Prostate gland (tissue), 2 donors: ENCODE measurements at regions not wholly inside any gene's neighbourhood (a gene's known extent, or its start where the extent isn't known, plus 50 kb on each side); places are given as distances from the start of the nearest gene placed in this dataset.
"Not testable (repeated sequence)": the region's sequence is repeated elsewhere in the genome, so short reads cannot be mapped to it uniquely, and the experiment has no call there.

ENCODE experiments used
- DNase-seq: peaks from one replicate; pipeline ENCODE4 v3.0.0-alpha.2; 2019; ENCODE audit warnings: low spot score
- H3K27ac ChIP-seq, 2 donors: fragments of 200-600 bp; sonication (generic); 2 replicates each; pipeline ENCODE4 v1.5.1; 2017 to 2019
- H3K27me3 ChIP-seq: fragments of 200-600 bp; sonication (generic); replicated peaks from 2 replicates; pipeline ENCODE4 v1.5.1; 2019; ENCODE audit not compliant: insufficient read depth
- H3K36me3 ChIP-seq, 2 donors: fragments of 200-600 bp; sonication (generic); 1 replicate in 1 of 2; 2 replicates in 1 of 2; pipeline versions ENCODE4 v1.5.1 to v1.8.1; 2017 to 2019
- H3K4me1 ChIP-seq: fragments of 200-600 bp; sonication (generic); replicated peaks from 2 replicates; pipeline ENCODE4 v1.5.1; 2019
- H3K4me3 ChIP-seq, 2 donors: fragments of 200-600 bp; sonication (generic); 2 replicates each; pipeline ENCODE4 v1.5.1; 2017 to 2019
- H3K9me3 ChIP-seq: fragments of 200-600 bp; sonication (generic); 2 replicates; pipeline ENCODE4 v1.5.1; 2017
- POLR2A ChIP-seq: fragments of 450-650 bp; IDR thresholded peaks from one replicate; pipeline ENCODE4 v1.6.1; 2016; ENCODE audit warnings: antibody characterized with exemption, mild to moderate bottlenecking
- POLR2AphosphoS5 ChIP-seq: sonication (generic); formaldehyde crosslinking; IDR thresholded peaks from one replicate; pipeline ENCODE4 v1.6.1; 2017; ENCODE audit warnings: antibody characterized with exemption
- WGBS: methylation state at CpG from one replicate; pipeline ENCODE4 v1.1.5; 2018; 5-methylcytosine and 5-hydroxymethylcytosine counted together
- intact Hi-C: fragments of 100-400 bp; cut with DNase I; formaldehyde crosslinking; loops from one replicate; pipeline ENCODE4 v1.14.2; 2022
- TF ChIP-seq, protein P1 (sequence below), 4 experiments: fragments of 200-600 bp in 2 of 4; fragments of 450-650 bp in 2 of 4; sonication (generic) in 2 of 4; IDR thresholded peaks; 1 replicate in 3 of 4; 2 replicates in 1 of 4; pipeline ENCODE4 v1.5.1; 2016 to 2019; ENCODE audit warnings: antibody characterized with exemption in 4 of 4, mild to moderate bottlenecking in 2 of 4, moderate library complexity in 2 of 4

DNA sequence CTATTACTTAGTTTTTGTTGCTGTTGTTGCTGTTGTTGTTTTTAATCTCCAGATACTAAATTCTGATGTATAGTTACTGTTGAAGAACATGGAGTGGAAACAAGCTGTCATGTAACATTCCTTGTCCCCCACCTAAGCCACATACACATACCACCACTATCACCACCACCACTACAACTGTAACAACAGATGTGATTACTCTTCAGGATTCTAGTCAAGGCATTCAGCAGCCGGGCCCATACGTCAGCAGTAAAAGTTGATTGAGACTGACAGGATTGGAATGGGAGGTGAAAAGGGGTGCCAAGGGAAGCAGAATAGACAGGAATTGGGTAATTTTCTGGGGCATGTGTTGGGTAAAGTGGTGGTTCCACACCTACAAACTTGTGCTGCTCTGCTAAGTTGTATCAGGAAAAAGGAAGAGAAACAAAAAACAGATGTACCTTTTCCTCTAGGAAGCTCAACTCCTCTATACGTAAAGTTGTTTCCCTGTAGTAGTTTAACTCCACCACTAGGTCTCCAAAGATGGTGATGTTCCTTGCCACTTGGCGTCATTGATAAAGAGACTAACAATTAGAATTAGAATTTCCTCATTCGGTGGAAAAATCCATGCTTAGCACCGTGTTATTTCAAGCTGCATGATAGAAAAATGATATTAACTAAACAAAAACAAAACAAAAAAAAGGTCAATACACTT is 138.6 kb downstream of the ARRDC3 start:
- Histone ChIP-seq H3K36me3 (no peaks in the 10 kb centered on the region), H3K27me3 (no peaks in the 10 kb centered on the region), H3K9me3 (no peaks in the 10 kb centered on the region), H3K27ac (no peak overlapping the region), H3K4me1 (no peaks in the 10 kb centered on the region), H3K4me3 (no peak overlapping the region)
- TF ChIP-seq POLR2A (no peak), POLR2AphosphoS5 (no peak)
- intact Hi-C loops, result no loop called here
- 82% methylated on average over 6 of the region's 6 CpGs for WGBS
- no peak for DNase-seq

DNA sequence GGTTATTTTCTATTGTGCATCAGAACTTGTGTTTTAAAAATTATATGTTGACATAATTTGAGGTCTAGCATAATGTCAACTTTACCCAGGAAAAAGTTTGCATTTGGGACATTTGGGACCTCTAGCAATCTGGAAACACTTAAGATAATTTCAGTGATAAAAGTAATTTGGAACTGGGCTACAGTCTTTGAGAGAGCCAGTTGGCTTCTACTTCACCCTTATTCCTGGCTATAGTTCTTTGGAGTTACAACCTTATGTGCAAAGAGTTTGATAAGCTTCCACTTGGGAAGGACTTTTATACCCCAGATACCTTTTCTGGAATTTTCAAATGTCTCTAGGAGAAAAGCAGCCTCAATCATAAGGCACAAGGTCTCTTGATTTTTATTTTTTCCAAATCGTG is 139.3 kb downstream of the ARRDC3 start:
- 87% methylated on average over 1 of the region's 1 CpG for WGBS
- no peak for DNase-seq
- H3K4me1 ChIP-seq, result no peaks in the 10 kb centered on the region
- H3K4me3 ChIP-seq, result no peak overlapping the region
- no peak overlapping the region for H3K27ac ChIP-seq
- TF ChIP-seq, protein P1, sequence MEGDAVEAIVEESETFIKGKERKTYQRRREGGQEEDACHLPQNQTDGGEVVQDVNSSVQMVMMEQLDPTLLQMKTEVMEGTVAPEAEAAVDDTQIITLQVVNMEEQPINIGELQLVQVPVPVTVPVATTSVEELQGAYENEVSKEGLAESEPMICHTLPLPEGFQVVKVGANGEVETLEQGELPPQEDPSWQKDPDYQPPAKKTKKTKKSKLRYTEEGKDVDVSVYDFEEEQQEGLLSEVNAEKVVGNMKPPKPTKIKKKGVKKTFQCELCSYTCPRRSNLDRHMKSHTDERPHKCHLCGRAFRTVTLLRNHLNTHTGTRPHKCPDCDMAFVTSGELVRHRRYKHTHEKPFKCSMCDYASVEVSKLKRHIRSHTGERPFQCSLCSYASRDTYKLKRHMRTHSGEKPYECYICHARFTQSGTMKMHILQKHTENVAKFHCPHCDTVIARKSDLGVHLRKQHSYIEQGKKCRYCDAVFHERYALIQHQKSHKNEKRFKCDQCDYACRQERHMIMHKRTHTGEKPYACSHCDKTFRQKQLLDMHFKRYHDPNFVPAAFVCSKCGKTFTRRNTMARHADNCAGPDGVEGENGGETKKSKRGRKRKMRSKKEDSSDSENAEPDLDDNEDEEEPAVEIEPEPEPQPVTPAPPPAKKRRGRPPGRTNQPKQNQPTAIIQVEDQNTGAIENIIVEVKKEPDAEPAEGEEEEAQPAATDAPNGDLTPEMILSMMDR (IDR thresholded peaks at IDR 0.05), result no peak
- no peak for TF ChIP-seq POLR2A
- no peak for TF ChIP-seq POLR2AphosphoS5
- intact Hi-C loops, result no loop called here
- H3K36me3 ChIP-seq, result no peaks in the 10 kb centered on the region
- no peaks in the 10 kb centered on the region for H3K9me3 ChIP-seq
- H3K27me3 ChIP-seq, result no peaks in the 10 kb centered on the region

- Histone ChIP-seq H3K4me1 (no peaks in the 10 kb centered on the region), H3K27me3 (no peaks in the 10 kb centered on the region), H3K27ac (no peak overlapping the region), H3K9me3 (no peaks in the 10 kb centered on the region), H3K36me3 (no peaks in the 10 kb centered on the region), H3K4me3 (no peak overlapping the region)
- TF ChIP-seq, protein P1 (IDR thresholded peaks at IDR 0.05), result no peak
- TF ChIP-seq POLR2A (no peak), POLR2AphosphoS5 (no peak)
- intact Hi-C loops, result no loop called here
- DNase-seq, result no peak
These were observed 139.8 kb downstream of the ARRDC3 start for GRCh38 chr5:91243286-91243685.

- H3K4me3 ChIP-seq, intact Hi-C loops, H3K4me1 ChIP-seq, H3K9me3 ChIP-seq, DNase-seq, H3K36me3 ChIP-seq, H3K27me3 ChIP-seq, H3K27ac ChIP-seq: not testable (repeated sequence)
- 94% methylated on average over 4 of the region's 4 CpGs for WGBS
These were observed 141.7 kb downstream of the ARRDC3 start for GRCh38 chr5:91241460-91241859.

GRCh38 chr5:91240175-91240574 is 142.9 kb downstream of the ARRDC3 start:
- no peaks in the 10 kb centered on the region for H3K9me3 ChIP-seq
- H3K4me3 ChIP-seq, result no peak overlapping the region
- no peak overlapping the region for H3K27ac ChIP-seq
- no peaks in the 10 kb centered on the region for H3K27me3 ChIP-seq
- WGBS, result 91% methylated on average over 4 of the region's 4 CpGs
- no peak for TF ChIP-seq POLR2A
- TF ChIP-seq POLR2AphosphoS5, result no peak
- TF ChIP-seq, protein P1 (IDR thresholded peaks at IDR 0.05), result no peak
- DNase-seq, result no peak
- H3K4me1 ChIP-seq, result no peaks in the 10 kb centered on the region
- intact Hi-C loops, result no loop called here
- no peaks in the 10 kb centered on the region for H3K36me3 ChIP-seq

DNA sequence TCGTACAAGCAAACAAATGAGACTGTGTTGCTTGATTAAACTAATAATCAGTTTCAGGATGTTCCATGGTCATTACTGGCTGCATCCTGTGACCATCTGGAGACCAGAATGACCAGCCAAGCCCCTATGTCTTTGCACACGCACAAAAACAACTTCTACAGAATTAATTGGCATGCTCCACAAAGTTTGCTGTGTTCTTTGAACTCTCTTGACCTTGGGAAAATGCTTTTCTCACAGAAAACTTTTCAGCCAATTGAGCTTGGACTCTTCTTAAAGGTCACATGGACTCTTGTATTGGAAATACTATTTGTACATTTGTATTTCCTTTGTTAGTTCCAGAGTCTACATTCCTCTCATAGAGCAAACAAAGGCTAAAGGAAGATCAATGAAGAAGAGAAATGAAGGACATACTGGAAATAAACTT is 147.8 kb downstream of the ARRDC3 start:
- Histone ChIP-seq H3K9me3 (no peaks in the 10 kb centered on the region), H3K4me1 (no peaks in the 10 kb centered on the region), H3K27ac (no peak overlapping the region), H3K27me3 (no peaks in the 10 kb centered on the region), H3K36me3 (no peaks in the 10 kb centered on the region), H3K4me3 (no peak overlapping the region)
- no peak for DNase-seq
- intact Hi-C loops, result no loop called here
- WGBS, result 26% methylated on average over 2 of the region's 2 CpGs
- TF ChIP-seq, protein P1 (IDR thresholded peaks at IDR 0.05), result no peak
